ENCODE measurements at regions not wholly inside any gene's neighbourhood (a gene's known extent, or its start where the extent isn't known, plus 50 kb on each side); places are given as distances from the start of the nearest gene placed in this dataset.

DNA sequence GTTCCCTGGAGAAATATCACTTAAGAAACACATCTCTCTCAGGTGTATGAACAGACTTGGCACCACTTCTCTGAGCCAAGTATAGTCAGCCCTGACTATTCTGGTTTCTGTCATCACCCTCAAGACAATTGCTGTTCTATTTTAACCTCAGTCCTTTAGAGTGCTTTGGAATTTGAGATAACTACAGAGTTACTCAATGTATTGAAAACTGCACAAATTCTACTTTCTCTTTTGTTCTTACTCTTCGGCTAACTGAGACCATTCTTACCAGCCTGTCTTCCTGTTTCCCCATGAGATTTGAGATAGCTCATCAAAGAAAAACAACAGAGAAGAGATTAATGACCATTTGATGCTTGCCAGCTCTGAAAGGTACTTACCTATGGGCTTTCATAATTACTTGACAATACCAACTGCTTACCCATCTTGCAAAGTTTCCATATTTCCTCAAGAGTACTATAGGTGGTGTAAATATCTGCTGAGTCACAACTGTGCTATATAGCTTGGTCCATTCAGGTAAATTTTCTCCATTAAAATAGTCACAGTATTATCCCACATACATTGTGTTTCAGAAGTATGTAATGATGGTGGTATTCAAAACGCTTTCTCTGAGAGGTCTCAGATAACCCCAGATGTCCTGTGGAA is 467.5 kb upstream of the CHST9 start:
- Histone ChIP-seq H3K36me3 (no peaks in the 10 kb centered on the region), H3K27ac (no peak overlapping the region), H3K4me3 (no peak overlapping the region), H3K9me3 (no peaks in the 10 kb centered on the region), H3K27me3 (replicated peaks; ENCODE audit: insufficient read depth) (no peaks in the 10 kb centered on the region), H3K4me1 (ENCODE audit: control insufficient read depth in 1 of 2, low read depth in 2 of 2) (no peaks in the 10 kb centered on the region)
- TF ChIP-seq, protein P1, sequence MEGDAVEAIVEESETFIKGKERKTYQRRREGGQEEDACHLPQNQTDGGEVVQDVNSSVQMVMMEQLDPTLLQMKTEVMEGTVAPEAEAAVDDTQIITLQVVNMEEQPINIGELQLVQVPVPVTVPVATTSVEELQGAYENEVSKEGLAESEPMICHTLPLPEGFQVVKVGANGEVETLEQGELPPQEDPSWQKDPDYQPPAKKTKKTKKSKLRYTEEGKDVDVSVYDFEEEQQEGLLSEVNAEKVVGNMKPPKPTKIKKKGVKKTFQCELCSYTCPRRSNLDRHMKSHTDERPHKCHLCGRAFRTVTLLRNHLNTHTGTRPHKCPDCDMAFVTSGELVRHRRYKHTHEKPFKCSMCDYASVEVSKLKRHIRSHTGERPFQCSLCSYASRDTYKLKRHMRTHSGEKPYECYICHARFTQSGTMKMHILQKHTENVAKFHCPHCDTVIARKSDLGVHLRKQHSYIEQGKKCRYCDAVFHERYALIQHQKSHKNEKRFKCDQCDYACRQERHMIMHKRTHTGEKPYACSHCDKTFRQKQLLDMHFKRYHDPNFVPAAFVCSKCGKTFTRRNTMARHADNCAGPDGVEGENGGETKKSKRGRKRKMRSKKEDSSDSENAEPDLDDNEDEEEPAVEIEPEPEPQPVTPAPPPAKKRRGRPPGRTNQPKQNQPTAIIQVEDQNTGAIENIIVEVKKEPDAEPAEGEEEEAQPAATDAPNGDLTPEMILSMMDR (IDR thresholded peaks at IDR 0.05) = no peak
- DNase-seq (ENCODE audit: low spot score) (no peak), ATAC-seq (ENCODE audit: insufficient number of reproducible peaks, low FRiP score, low read depth) (no peak)

DNA sequence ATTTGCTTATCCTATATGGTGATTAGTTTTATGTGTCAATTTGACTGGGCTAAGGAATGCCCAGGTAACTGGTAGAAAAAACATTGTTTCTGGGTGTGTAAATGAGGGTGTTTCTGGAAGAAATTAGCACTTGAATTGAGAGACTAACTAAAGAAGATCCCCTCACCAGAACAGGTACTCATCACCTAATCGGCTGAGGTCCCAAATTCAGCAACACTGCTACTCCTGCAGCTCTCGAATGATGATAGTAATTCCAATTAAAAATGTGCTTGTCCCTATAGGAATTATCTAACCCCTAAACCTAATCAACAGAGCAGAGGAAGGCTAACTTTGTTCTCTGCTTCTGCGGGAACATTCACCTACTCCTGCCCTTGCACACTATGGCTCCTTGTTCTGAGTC is 464.5 kb upstream of the CHST9 start:
- Histone ChIP-seq H3K4me1 (ENCODE audit: control insufficient read depth in 1 of 2, low read depth in 2 of 2) (no peaks in the 10 kb centered on the region), H3K27me3 (replicated peaks; ENCODE audit: insufficient read depth) (no peaks in the 10 kb centered on the region), H3K27ac (no peak overlapping the region), H3K36me3 (no peaks in the 10 kb centered on the region), H3K9me3 (no peaks in the 10 kb centered on the region), H3K4me3 (no peak overlapping the region)
- no peak for DNase-seq (ENCODE audit: low spot score)
- ATAC-seq (ENCODE audit: insufficient number of reproducible peaks, low FRiP score, low read depth) = no peak
- TF ChIP-seq, protein P1 (IDR thresholded peaks at IDR 0.05) = no peak

DNA sequence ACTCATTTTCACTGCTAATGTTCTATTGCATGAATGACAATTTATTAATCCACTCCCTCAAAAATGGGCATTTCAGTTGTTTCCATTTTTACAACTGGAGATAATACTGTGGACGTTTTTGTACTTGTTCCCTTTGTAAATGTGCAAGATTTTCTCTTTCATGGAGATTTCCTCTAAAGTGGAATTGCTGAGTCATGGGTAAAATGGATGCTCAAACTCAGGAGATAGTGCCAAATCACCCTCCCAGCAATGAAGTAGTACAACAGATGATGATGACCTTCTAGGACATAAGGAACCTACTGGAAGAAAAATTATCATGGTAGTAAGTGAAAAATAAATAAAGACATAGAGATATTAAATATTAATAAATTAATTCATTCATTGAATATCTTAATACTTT is 460.8 kb upstream of the CHST9 start:
- DNase-seq (ENCODE audit: low spot score) (no peak), ATAC-seq (ENCODE audit: insufficient number of reproducible peaks, low FRiP score, low read depth) (no peak)
- TF ChIP-seq, protein P1 (IDR thresholded peaks at IDR 0.05) = no peak

DNA sequence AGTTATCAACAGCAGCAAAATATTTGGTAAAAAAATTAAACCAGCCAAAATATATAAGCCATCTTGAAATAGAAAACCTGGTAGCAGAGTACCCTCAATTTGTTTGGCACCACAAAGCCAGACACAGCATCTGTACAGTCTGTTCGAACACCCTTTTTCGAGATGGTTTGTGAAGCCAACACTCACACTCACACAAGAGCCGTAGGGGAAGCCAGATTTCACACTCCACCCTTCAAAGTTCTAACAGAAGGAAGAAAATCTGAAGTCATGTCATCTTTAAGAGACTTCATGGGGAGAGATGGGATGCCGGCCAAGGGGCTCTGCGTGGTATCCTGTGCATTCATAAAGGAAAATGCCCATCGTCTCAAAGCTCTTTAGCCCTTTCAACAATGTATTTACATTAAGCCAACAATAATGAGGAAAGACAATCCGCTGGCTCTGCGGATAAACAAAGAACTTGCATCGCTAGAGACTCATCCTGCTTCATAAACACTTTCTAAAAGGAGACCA is 451.5 kb upstream of the CHST9 start:
- H3K27me3 ChIP-seq (replicated peaks; ENCODE audit: insufficient read depth) = no peaks in the 10 kb centered on the region
- DNase-seq (ENCODE audit: low spot score) (no peak), ATAC-seq (ENCODE audit: insufficient number of reproducible peaks, low FRiP score, low read depth) (no peak)
- TF ChIP-seq, protein P1 (IDR thresholded peaks at IDR 0.05) = no peak
- H3K9me3 ChIP-seq = no peaks in the 10 kb centered on the region
- no peaks in the 10 kb centered on the region for H3K36me3 ChIP-seq
- no peak overlapping the region for H3K27ac ChIP-seq
- no peak overlapping the region for H3K4me3 ChIP-seq
- no peaks in the 10 kb centered on the region for H3K4me1 ChIP-seq (ENCODE audit: control insufficient read depth in 1 of 2, low read depth in 2 of 2)

More for the DNA sequence above, 460.8 kb upstream of the CHST9 start:
- Histone ChIP-seq H3K27me3 (replicated peaks; ENCODE audit: insufficient read depth) (no peaks in the 10 kb centered on the region), H3K4me3 (no peak overlapping the region), H3K27ac (no peak overlapping the region), H3K9me3 (no peaks in the 10 kb centered on the region), H3K4me1 (ENCODE audit: control insufficient read depth in 1 of 2, low read depth in 2 of 2) (no peaks in the 10 kb centered on the region), H3K36me3 (no peaks in the 10 kb centered on the region)

DNA sequence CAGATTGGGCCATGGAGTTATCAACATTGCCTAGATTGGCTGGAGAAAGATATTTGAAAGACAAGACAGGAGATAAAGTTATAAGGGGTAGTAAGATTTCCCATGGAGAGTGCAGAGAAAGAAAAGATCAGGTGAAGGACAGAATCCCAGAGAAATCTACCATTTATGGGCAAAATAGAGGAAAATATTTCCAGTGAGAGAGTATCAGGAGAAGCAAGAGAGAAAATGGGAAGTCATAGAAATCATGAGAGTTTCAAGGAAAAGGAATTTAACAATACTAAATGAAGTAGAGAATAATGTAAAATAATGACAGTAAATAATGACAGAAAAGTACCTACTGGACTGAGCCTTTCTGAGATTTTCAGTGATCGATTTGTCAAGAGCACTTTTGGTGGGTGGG is 447.6 kb upstream of the CHST9 start:
- ATAC-seq (ENCODE audit: insufficient number of reproducible peaks, low FRiP score, low read depth) (no peak), DNase-seq (ENCODE audit: low spot score) (no peak)
- H3K36me3 ChIP-seq = no peaks in the 10 kb centered on the region
- H3K9me3 ChIP-seq = no peaks in the 10 kb centered on the region
- no peaks in the 10 kb centered on the region for H3K4me1 ChIP-seq (ENCODE audit: control insufficient read depth in 1 of 2, low read depth in 2 of 2)
- H3K27ac ChIP-seq = no peak overlapping the region
- TF ChIP-seq, protein P1 (IDR thresholded peaks at IDR 0.05) = no peak
- no peaks in the 10 kb centered on the region for H3K27me3 ChIP-seq (replicated peaks; ENCODE audit: insufficient read depth)
- no peak overlapping the region for H3K4me3 ChIP-seq
